GM12864 (cell line): ENCODE measurements at regions not wholly inside any gene's neighbourhood (a gene's known extent, or its start where the extent isn't known, plus 50 kb on each side); places are given as distances from the start of the nearest gene placed in this dataset.

Experiments used
- DNase-seq: peaks from one replicate; pipeline ENCODE4 v3.0.0-alpha.2; 2011; ENCODE audit warnings: low read depth
- H3K4me3 ChIP-seq: 2 replicates; pipeline ENCODE4 v1.5.1; 2011; ENCODE audit warnings: mild to moderate bottlenecking, low read depth, low read length, control low read depth
- TF ChIP-seq, protein P1 (sequence below): IDR thresholded peaks from 2 replicates; pipeline ENCODE4 v1.5.1; 2011; ENCODE audit warnings: low read depth, mild to moderate bottlenecking, moderate library complexity, low read length, control low read depth, inconsistent platforms; ENCODE audit errors: missing control alignments

DNA sequence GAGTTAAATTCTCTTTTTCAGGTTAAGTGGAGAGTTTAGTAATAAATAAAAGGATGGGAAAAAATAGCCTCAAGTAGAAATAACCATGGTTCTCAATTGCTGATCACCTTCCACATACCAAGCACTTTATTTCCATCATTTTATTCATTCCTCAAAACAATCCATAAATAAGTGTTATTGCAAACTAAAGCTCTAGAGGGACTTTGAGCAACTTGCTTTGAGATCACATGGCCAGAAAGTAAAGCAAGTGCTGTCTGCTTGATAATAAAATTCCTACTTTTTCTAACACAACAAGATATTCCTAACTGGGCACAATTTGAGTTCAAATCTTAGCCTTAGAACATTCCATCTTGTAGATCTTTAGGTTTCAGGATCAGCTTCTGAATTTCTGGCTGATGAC is 97.1 kb upstream of the C1orf87 start:
- no peak for DNase-seq
- no peak overlapping the region for H3K4me3 ChIP-seq
- TF ChIP-seq, protein P1, sequence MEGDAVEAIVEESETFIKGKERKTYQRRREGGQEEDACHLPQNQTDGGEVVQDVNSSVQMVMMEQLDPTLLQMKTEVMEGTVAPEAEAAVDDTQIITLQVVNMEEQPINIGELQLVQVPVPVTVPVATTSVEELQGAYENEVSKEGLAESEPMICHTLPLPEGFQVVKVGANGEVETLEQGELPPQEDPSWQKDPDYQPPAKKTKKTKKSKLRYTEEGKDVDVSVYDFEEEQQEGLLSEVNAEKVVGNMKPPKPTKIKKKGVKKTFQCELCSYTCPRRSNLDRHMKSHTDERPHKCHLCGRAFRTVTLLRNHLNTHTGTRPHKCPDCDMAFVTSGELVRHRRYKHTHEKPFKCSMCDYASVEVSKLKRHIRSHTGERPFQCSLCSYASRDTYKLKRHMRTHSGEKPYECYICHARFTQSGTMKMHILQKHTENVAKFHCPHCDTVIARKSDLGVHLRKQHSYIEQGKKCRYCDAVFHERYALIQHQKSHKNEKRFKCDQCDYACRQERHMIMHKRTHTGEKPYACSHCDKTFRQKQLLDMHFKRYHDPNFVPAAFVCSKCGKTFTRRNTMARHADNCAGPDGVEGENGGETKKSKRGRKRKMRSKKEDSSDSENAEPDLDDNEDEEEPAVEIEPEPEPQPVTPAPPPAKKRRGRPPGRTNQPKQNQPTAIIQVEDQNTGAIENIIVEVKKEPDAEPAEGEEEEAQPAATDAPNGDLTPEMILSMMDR, result no peak

DNA sequence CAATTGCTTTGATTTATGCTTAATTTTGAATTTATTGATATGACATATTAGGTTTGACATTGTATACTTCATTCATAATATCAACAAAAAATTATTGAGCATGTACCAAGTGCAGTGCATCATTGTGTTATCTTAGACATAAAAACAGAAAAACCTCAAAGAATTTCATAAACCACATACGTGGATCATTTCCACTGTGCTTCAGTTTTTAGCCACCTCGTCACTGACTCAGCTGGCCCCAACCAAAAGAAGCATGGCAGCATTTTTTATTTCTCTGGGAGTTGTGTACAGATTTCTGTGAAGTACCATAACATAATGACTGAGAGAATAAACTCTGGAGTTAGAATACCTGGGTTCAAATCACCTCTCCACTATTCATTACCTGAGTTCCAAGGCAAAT is 95.6 kb upstream of the C1orf87 start:
- TF ChIP-seq, protein P1, result no peak
- no peak overlapping the region for H3K4me3 ChIP-seq
- DNase-seq, result no peak

DNA sequence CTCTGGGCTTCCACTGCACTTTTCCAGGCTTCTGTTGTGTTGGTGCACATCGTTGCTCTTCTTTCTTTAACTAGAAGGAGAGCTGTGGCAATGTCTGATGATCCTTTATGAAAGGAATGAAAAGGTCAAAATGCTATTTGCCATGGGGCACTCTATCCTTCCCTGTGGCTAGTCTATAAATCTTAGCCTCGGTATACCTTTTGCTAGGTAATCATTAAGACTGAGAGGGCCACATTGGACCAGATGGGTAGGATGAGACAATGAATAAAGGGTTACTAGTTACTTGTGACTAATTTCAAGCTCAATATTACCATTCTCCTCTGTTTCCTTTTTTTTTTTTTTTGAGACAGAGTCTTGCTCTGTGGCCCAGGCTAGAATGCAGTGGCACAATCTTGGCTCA is 89.4 kb upstream of the C1orf87 start:
- DNase-seq, result no peak
- no peak overlapping the region for H3K4me3 ChIP-seq
- TF ChIP-seq, protein P1, result no peak

DNA sequence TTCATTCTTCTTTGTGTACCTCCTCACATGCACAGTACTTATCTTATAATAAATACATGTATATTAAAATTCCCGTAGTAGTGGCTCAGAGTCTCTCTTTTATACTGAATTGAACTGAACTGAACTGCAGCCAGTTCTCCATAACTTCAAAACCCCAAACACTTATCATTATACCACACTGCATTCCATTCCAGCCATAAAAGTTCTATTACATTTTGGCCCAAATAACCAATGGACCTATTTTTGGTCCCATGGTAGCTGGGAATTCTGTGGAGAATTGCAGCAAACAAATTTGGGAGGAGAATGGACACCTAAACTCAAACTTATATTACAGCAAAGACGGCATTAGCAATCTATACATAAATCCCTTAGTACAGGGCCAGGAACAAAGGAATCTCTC is 86.6 kb upstream of the C1orf87 start:
- TF ChIP-seq, protein P1, result no peak
- no peak overlapping the region for H3K4me3 ChIP-seq
- DNase-seq, result no peak

DNA sequence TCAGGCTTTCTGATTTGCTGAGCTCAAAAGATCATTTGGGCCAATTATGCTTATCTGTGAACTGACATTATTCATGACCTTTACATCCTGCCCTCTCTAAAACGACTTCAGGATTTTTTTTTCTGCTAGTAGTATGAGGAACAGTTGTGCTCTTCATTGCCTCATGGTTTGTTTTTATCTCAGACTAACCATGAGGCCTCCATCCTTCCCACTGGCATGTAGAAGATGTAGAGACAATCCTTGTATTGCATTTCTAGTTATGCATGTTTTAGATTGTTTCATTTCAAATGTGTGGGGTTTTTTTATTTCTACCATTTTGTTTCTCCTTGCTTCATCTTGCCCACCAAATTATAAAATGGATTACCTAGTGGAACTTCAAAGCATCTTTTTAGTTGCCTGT is 82.8 kb upstream of the C1orf87 start:
- TF ChIP-seq, protein P1, result no peak
- H3K4me3 ChIP-seq, result no peak overlapping the region
- DNase-seq, result no peak

DNA sequence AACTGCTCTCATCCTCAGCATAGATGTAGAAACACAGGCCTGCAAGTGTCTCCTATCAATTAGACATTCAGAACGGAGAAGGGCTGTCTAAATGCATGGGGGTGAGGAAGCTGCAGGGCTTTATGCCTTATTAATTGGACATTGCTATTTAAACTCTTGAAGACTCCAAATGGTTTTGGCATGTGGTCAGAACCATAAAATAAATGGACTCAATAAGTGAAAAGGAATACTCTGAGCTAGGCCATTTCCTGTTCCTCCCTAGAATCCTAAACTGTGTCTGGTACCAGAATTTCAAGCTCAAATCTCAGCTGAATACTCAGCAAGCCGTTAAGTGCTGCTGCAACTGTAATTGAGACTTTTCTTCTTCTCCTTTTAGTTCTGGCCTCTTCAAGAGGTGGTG is 80.4 kb upstream of the C1orf87 start:
- DNase-seq, result no peak
- TF ChIP-seq, protein P1, result no peak

DNA sequence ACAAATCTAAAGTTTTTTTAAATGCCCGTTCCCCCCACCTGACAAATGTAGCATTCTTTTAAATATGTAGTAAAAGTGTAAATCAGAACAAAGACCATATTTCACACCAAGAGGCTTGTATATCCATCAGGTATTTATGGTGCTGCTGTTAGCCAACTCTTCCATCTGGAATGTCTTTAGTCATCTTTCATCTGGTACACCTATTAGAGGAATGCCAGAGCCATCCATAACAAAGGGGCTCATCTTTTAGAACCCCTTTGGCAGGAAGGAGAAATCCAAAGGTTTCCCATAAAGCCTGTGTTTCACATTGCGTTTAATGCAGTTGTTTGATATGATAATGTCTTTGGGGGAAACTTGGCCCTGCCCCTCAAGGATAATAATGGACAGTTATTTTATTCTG is 79.3 kb upstream of the C1orf87 start:
- TF ChIP-seq, protein P1, result no peak
- no peak overlapping the region for H3K4me3 ChIP-seq
- no peak for DNase-seq

More for the DNA sequence above, 80.4 kb upstream of the C1orf87 start:
- H3K4me3 ChIP-seq, result no peak overlapping the region
